ENCODE measurements at regions not wholly inside any gene's neighbourhood (a gene's known extent, or its start where the extent isn't known, plus 50 kb on each side); places are given as distances from the start of the nearest gene placed in this dataset.

GRCh38 chr13:76338003-76338402 is 548.2 kb downstream of the KCTD12 start:
- no peak overlapping the region for H3K4ac ChIP-seq (replicated peaks; ENCODE audit: insufficient read length, low read depth, low read length)
- H3K23ac ChIP-seq (ENCODE audit: insufficient read length) = no peak overlapping the region
- H2BK15ac ChIP-seq (ENCODE audit: low read length) = no peak overlapping the region
- H3K18ac ChIP-seq (ENCODE audit: extremely low read depth, low read length) = no peak overlapping the region
- H4K91ac ChIP-seq (replicated peaks; ENCODE audit: insufficient read length, low read length) = no peak overlapping the region
- no peak overlapping the region for H4K5ac ChIP-seq (ENCODE audit: insufficient read length, low read depth, low read length)
- H2BK20ac ChIP-seq (ENCODE audit: low read length) = no peak overlapping the region
- WGBS, 2 experiments (ENCODE audit: extremely low coverage in 1 of 2, insufficient coverage in 1 of 2, insufficient read length in 1 of 2, insufficient replicate concordance in 2 of 2, low coverage in 1 of 2, low lambda C conversion rate in 2 of 2, missing lambda C conversion rate in 1 of 2) = 94% methylated on average over 2 of the region's 2 CpGs; no CpG with 5 or more reads in 1 of the 2 experiments
- H3K9ac ChIP-seq (replicated peaks in 1 of 4; ENCODE audit: extremely low read depth in 1 of 4, low read depth in 3 of 4, low read length in 3 of 4) = no peak overlapping the region
- no peak overlapping the region for H2AK5ac ChIP-seq (ENCODE audit: low read depth, low read length)
- peaks cover 0 to 13% (median 5%) of the 10 kb centered on the region in 4 experiments; a peak in 6 of 7 replicates for H3K27me3 ChIP-seq (replicated peaks in 1 of 4; ENCODE audit: control insufficient read depth in 3 of 4, extremely low read depth in 1 of 4, insufficient read depth in 3 of 4, low read length in 3 of 4)
- no peak for DNase-seq (ENCODE audit: low read depth in 1 of 2, low spot score in 2 of 2)
- POLR2A ChIA-PET (ENCODE audit: partially characterized antibody) = no interaction called here
- no peak overlapping the region for H4K8ac ChIP-seq (ENCODE audit: extremely low read depth, insufficient read depth, low read length)
- H3K4me3 ChIP-seq (ENCODE audit: extremely low read depth in 1 of 4, insufficient read depth in 2 of 4, low read depth in 3 of 4, low read length in 4 of 4) = no peak overlapping the region
- H3K14ac ChIP-seq (ENCODE audit: insufficient read length) = no peak overlapping the region
- H3K79me1 ChIP-seq (ENCODE audit: low read depth, low read length) = no peaks in the 10 kb centered on the region
- no peak overlapping the region for H2BK5ac ChIP-seq (ENCODE audit: low read depth, low read length)
- no peak for FAIRE-seq
- CTCF ChIA-PET (ENCODE audit: partially characterized antibody) = no interaction called here
- no peaks in the 10 kb centered on the region for H3K4me1 ChIP-seq (replicated peaks in 1 of 4; ENCODE audit: control insufficient read depth in 3 of 4, insufficient read depth in 4 of 4, low read length in 3 of 4)
- no peak overlapping the region for H3K27ac ChIP-seq (ENCODE audit: low read depth, low read length)
- H3K36me3 ChIP-seq (ENCODE audit: control insufficient read depth in 2 of 4, insufficient read depth in 4 of 4, low read length in 3 of 4) = no peaks in the 10 kb centered on the region
- H4K20me1 ChIP-seq (replicated peaks in 1 of 2; ENCODE audit: control insufficient read depth in 1 of 2, insufficient read depth in 2 of 2, low read length in 2 of 2) = no peaks in the 10 kb centered on the region
- H3K4me2 ChIP-seq (ENCODE audit: insufficient read depth in 1 of 2, low read depth in 2 of 2, low read length in 2 of 2) = no peak overlapping the region
- H2BK120ac ChIP-seq (replicated peaks; ENCODE audit: low read depth, low read length) = no peak overlapping the region
- TF ChIP-seq EZH2 (IDR thresholded peaks at IDR 0.05; ENCODE audit: low read depth, low read length, severe bottlenecking) = no peak
- TF ChIP-seq MAX (IDR thresholded peaks at IDR 0.05) = no peak
- TF ChIP-seq KDM1A (IDR thresholded peaks at IDR 0.05; ENCODE audit: borderline replicate concordance, low read length) = no peak
- no peak for TF ChIP-seq JUND (IDR thresholded peaks at IDR 0.05; ENCODE audit: low read length)
- TF ChIP-seq ZNF274 (IDR thresholded peaks at IDR 0.05; ENCODE audit: borderline replicate concordance, extremely low read depth, low read length) = no peak
- TF ChIP-seq YY1 (IDR thresholded peaks at IDR 0.05; ENCODE audit: low read depth, low read length) = no peak
- no peak for TF ChIP-seq ATF2 (IDR thresholded peaks at IDR 0.05; ENCODE audit: low read length)
- TF ChIP-seq KDM5A (IDR thresholded peaks at IDR 0.05; ENCODE audit: low read length) = no peak
- no peak for TF ChIP-seq CEBPB (IDR thresholded peaks at IDR 0.05; ENCODE audit: low read depth, low read length)
- no peak for TF ChIP-seq CTBP2 (IDR thresholded peaks at IDR 0.05; ENCODE audit: borderline replicate concordance, insufficient read depth, insufficient read length, low read length)
- TF ChIP-seq EGR1 (IDR thresholded peaks at IDR 0.05; ENCODE audit: borderline replicate concordance, low read depth, low read length) = no peak
- no peaks in the 10 kb centered on the region for H3K23me2 ChIP-seq (ENCODE audit: low read depth, low read length)
- no peak overlapping the region for H3K56ac ChIP-seq (replicated peaks; ENCODE audit: insufficient read length, low read depth, low read length)
- H3K79me2 ChIP-seq (ENCODE audit: control insufficient read depth in 1 of 2, insufficient read depth in 2 of 2, low read length in 2 of 2) = no peaks in the 10 kb centered on the region
- H2BK12ac ChIP-seq (ENCODE audit: low read depth, low read length) = no peak overlapping the region
- peaks cover 5 to 6% of the 10 kb centered on the region in 2 experiments; a peak in 1 of 4 replicates for H3K9me3 ChIP-seq (ENCODE audit: insufficient read depth in 2 of 2, low read depth in 1 of 2, low read length in 1 of 2)
- H2AFZ ChIP-seq (ENCODE audit: low read length) = no peak overlapping the region

Data from H1 (cell line).